ENCODE measurements at regions not wholly inside any gene's neighbourhood (a gene's known extent, or its start where the extent isn't known, plus 50 kb on each side); places are given as distances from the start of the nearest gene placed in this dataset.

DNA sequence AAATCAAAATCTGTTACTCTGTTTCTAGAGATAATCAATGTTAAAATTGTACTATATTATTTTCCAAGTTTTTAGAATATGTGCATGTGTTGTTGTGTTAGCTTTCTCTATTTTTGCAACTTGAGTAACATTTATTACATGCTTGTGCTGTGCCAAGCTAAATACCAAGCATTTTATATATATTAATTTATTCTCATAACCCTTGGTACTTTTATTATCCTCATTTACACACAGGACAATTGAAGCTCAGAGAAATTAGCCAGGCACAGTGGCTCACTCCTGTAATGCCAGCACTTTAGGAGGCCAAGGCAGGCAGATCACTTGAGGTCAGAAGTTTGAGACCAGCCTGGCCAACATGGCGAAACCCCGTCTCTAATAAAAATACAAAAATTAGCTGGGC is 254.0 kb upstream of the DMRT1 start:
- no peak overlapping the region for H3K4ac ChIP-seq (replicated peaks; ENCODE audit: insufficient read length, low read depth, low read length)
- H2AK5ac ChIP-seq (ENCODE audit: low read depth, low read length), result no peak overlapping the region
- DNase-seq (ENCODE audit: low read depth in 1 of 2, low spot score in 2 of 2), result no peak
- H2BK15ac ChIP-seq (ENCODE audit: low read length), result no peak overlapping the region
- H2BK20ac ChIP-seq (ENCODE audit: low read length), result no peak overlapping the region
- ChIA-PET POLR2A (ENCODE audit: partially characterized antibody) (no interaction called here), CTCF (ENCODE audit: partially characterized antibody) (no interaction called here)
- H2BK12ac ChIP-seq (ENCODE audit: low read depth, low read length), result no peak overlapping the region
- H2BK120ac ChIP-seq (replicated peaks; ENCODE audit: low read depth, low read length), result no peak overlapping the region
- H3K56ac ChIP-seq (replicated peaks; ENCODE audit: insufficient read length, low read depth, low read length), result no peak overlapping the region
- H3K14ac ChIP-seq (ENCODE audit: insufficient read length), result no peak overlapping the region
- H3K36me3 ChIP-seq (ENCODE audit: control insufficient read depth in 2 of 4, insufficient read depth in 4 of 4, low read length in 3 of 4), result no peaks in the 10 kb centered on the region
- H3K79me1 ChIP-seq (ENCODE audit: low read depth, low read length), result peaks cover 2% of the 10 kb centered on the region; the same call in 1 of the 2 replicates
- H3K18ac ChIP-seq (ENCODE audit: extremely low read depth, low read length), result no peak overlapping the region
- H3K4me1 ChIP-seq (replicated peaks in 1 of 4; ENCODE audit: control insufficient read depth in 3 of 4, insufficient read depth in 4 of 4, low read length in 3 of 4), result peaks cover 0 to 4% (median under 1%) of the 10 kb centered on the region in 4 experiments; a peak in 3 of 7 replicates
- no peak overlapping the region for H3K4me2 ChIP-seq (ENCODE audit: insufficient read depth in 1 of 2, low read depth in 2 of 2, low read length in 2 of 2)
- H3K27me3 ChIP-seq (replicated peaks in 1 of 4; ENCODE audit: control insufficient read depth in 3 of 4, extremely low read depth in 1 of 4, insufficient read depth in 3 of 4, low read length in 3 of 4), result no peaks in the 10 kb centered on the region
- H3K23ac ChIP-seq (ENCODE audit: insufficient read length), result no peak overlapping the region
- peaks cover 0 to 1% of the 10 kb centered on the region in 2 experiments for H4K20me1 ChIP-seq (replicated peaks in 1 of 2; ENCODE audit: control insufficient read depth in 1 of 2, insufficient read depth in 2 of 2, low read length in 2 of 2)
- no peak overlapping the region for H2AFZ ChIP-seq (ENCODE audit: low read length)
- no peak overlapping the region for H4K8ac ChIP-seq (ENCODE audit: extremely low read depth, insufficient read depth, low read length)
- H3K27ac ChIP-seq (ENCODE audit: low read depth, low read length), result no peak overlapping the region
- peaks cover 0 to 4% of the 10 kb centered on the region in 2 experiments; a peak in 1 of 4 replicates for H3K79me2 ChIP-seq (ENCODE audit: control insufficient read depth in 1 of 2, insufficient read depth in 2 of 2, low read length in 2 of 2)
- FAIRE-seq, result no peak
- H3K4me3 ChIP-seq (ENCODE audit: extremely low read depth in 1 of 4, insufficient read depth in 2 of 4, low read depth in 3 of 4, low read length in 4 of 4), result no peak overlapping the region
- no peak for TF ChIP-seq KDM5A (IDR thresholded peaks at IDR 0.05; ENCODE audit: low read length)
- TF ChIP-seq SIN3A (conservative IDR thresholded peaks at IDR 0.05 in 1 of 2, IDR thresholded peaks at IDR 0.05 in 1 of 2; ENCODE audit: low read depth in 1 of 2, low read length in 2 of 2), result no peak
- TF ChIP-seq SP2 (IDR thresholded peaks at IDR 0.05; ENCODE audit: low read length), result no peak
- no peak for TF ChIP-seq SRF (IDR thresholded peaks at IDR 0.05; ENCODE audit: low read depth, low read length)
- TF ChIP-seq EGR1 (IDR thresholded peaks at IDR 0.05; ENCODE audit: borderline replicate concordance, low read depth, low read length), result no peak
- no peak for TF ChIP-seq POU5F1 (IDR thresholded peaks at IDR 0.05; ENCODE audit: low read depth, low read length)
- TF ChIP-seq TCF12 (IDR thresholded peaks at IDR 0.05; ENCODE audit: low read depth, low read length), result no peak
- no peak for TF ChIP-seq EZH2 (IDR thresholded peaks at IDR 0.05; ENCODE audit: low read depth, low read length, severe bottlenecking)
- no peak for TF ChIP-seq ATF2 (IDR thresholded peaks at IDR 0.05; ENCODE audit: low read length)
- 89% methylated on average over 2 of the region's 2 CpGs; no CpG with 5 or more reads in 1 of the 2 experiments for WGBS, 2 experiments (ENCODE audit: extremely low coverage in 1 of 2, insufficient coverage in 1 of 2, insufficient read length in 1 of 2, insufficient replicate concordance in 2 of 2, low coverage in 1 of 2, low lambda C conversion rate in 2 of 2, missing lambda C conversion rate in 1 of 2)
- H3K23me2 ChIP-seq (ENCODE audit: low read depth, low read length), result no peaks in the 10 kb centered on the region
- H4K91ac ChIP-seq (replicated peaks; ENCODE audit: insufficient read length, low read length), result no peak overlapping the region
- no peaks in the 10 kb centered on the region for H3K9me3 ChIP-seq (ENCODE audit: insufficient read depth in 2 of 2, low read depth in 1 of 2, low read length in 1 of 2)
- no peak overlapping the region for H3K9ac ChIP-seq (replicated peaks in 1 of 4; ENCODE audit: extremely low read depth in 1 of 4, low read depth in 3 of 4, low read length in 3 of 4)
- no peak overlapping the region for H2BK5ac ChIP-seq (ENCODE audit: low read depth, low read length)
- H4K5ac ChIP-seq (ENCODE audit: insufficient read length, low read depth, low read length), result no peak overlapping the region

All from H1 (cell line).